ENCODE measurements at regions not wholly inside any gene's neighbourhood (a gene's known extent, or its start where the extent isn't known, plus 50 kb on each side); places are given as distances from the start of the nearest gene placed in this dataset.

DNA sequence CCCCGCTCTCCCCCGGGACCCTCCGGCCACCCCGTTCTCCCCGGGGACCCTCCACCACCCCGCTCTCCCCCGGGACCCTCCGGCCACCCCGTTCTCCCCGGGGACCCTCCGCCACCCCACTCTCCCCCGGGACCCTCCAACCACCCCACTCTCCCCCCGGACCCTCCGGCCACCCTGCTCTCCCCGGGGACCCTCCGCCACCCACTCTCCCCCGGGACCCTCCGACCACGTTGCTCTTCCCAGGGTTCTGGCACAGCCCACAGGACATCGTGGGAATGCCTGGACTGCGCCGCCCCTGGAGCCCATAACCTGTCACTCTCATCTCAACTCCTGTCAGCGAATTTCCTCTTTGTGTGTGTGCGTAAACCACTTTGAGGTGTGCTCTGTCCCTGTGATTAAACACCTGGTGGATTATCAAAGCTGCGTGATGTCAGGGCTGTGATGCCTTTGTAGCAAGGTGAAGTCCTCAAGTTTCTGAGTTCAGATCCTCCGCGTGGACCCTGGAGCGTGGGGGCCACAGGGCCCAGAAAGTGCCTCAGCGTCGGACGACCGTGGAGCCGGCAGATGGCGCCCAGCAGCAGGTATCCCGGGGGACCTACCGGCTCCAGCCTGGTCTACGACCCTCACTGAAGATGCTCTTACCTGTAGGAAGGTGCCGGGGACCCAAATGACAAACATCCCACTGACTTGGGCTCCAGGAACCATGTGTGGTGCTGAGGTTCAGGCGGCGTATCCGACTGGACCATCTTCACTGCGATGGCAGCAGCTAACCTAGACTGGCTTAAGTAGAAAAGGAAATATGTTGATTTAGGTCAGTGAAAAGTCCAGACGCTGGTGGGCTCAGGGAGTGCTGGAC is 63.2 kb upstream of the GALNT9 start:
- no peak for DNase-seq

GRCh38 chr12:132391326-132392041 is 62.1 kb upstream of the GALNT9 start:
- no peak for DNase-seq

DNA sequence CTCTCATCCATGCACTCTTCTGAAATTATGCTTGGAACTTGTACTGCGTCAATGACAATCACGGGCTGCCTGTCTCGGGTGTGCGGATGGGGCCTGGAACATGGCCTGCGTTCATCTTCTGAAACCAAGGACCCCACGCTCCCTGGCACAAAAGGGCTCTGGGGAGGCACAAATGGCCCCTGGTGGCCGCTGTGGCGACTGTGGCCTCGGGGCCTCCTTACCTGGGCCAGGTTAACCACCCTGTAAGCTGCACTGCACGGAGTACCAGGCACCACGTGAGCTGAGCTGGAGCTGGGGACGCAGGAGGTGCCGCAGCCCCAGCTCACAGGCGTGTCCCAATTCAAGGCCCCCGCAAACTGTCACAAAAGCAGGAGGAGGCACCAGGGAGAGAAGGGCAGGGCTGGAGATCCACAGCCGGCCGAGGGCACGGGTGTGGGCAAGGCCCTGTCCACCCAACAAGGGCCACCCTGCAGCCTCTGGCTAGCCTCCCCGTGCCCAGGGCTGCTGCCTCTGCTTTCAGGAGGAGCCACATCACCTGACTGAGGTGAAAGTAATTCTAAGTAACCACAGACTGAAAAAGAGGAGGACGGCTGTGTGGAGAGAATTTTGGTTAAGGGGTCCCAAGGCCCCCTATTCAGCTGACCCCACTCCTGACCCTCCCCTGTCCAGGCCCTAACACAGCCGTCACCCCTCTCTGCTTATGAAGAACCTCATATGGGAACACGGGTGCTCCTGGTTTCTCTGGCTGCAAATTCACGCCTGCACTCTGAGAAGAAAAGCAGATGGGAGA is 61.1 kb upstream of the GALNT9 start:
- no peak for DNase-seq

DNA sequence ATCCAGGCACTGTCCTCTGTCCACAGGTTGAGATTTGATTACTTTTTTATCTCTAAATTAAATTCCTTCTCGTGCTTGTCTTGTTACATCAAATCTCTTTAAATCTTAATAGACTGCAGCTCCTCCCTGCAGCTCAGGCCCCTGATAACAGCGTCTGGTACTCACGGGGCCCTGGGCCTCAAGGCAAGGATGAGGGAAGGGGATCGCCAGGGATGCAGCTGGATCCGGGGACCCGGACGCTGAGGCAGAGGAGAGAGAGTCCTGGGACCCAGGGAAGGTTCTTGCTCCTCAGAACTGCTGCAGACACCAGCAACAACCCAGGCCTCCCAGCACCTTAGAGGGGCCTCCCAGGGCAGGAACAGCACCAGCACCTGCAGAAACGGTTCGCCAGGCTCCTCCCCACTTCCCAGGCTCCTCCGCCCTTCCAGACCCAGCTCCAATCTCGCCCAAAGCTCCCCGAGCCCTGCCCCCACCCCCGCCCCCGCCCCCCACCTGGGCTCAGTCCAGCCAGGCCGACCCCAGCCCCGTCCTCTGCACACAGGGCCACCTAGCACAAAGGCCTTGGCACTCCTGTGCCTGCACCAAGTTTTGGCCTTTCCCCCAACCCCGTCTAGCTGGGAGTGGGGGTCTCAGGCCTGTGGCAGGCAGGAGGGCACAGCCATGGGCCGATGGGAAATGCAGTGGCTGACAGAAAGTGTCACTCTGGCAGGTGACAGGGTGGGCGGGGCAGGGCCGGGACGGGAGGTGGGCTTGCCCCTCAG is 60.3 kb upstream of the GALNT9 start:
- DNase-seq, result no peak

DNA sequence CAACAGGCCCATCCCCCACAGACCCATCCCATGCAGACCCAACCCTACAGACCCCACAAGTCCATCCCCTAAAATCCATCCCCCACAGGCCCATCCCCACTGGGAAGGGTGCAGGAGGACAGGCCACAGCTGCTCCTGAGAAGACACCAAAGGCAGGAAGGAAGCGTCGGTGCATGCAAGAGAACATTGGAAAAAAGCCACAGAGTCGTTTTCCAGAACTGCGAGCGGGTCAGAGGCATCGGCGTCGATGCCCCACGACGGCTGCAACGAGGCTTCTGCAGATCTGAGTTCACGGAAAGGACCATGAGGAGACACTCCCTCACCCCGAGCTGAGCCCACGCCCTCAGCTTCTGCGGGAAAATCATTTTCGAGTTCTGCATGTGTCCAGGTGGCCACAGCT is 59.6 kb upstream of the GALNT9 start:
- DNase-seq, result no peak

DNA sequence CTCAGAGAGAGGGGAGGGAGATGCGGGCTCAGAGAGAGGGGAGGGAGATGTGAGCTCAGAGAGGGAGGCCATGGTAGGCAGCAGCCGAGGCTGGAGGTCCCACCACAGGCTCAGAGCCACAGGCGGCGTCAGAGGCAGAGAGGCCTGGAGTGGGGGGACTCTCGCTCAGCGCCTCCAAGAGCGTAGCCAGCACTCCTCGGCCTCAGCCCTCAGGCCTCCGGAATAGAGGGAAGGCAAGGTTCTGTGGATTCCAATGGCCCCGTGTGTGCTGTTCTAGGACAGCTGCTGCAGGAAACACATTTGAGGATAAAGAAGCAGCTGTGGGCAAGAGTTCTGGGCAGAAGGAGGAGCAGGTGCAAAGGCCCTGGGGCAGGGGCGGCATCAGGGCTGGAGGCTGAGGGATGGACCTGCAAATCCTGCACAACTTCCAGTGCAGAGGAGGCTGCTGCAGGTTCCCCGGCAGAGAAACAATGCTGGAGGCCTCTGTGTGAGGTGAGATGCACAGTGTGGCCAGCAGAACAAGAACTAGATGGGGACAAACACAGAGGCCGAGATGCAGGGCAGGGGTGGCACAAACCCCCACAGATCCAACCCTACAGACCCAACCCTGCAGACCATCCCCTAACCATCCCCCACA is 59.1 kb upstream of the GALNT9 start:
- no peak for DNase-seq

DNA sequence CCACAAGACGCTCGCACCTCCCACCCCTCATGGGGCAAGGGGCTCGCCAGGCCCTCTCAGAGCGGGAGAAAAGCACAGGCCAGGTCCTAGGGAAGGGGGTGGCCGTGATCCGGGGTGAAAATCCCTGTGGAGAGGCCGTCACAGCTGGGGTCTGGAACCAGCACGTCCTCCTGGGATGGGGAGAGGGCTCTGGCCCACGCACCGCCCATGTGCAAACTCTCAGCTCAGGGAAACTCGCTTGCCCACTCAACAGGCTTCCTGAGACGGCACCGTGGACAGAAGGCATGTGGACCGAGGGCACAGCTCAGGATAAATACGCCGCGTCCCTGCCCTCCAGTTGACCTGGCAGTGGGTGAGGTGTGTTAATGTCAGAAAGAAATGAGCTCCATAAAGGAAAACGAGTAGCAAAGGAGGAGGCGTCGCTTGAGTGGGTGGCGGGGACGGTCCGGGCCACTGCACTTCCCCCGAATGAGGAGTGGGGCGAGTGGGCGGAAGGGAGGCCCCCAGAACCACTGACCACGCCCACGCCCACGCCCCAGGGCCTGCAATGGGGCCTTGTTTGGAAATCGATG is 57.6 kb upstream of the GALNT9 start:
- no peak for DNase-seq

DNA sequence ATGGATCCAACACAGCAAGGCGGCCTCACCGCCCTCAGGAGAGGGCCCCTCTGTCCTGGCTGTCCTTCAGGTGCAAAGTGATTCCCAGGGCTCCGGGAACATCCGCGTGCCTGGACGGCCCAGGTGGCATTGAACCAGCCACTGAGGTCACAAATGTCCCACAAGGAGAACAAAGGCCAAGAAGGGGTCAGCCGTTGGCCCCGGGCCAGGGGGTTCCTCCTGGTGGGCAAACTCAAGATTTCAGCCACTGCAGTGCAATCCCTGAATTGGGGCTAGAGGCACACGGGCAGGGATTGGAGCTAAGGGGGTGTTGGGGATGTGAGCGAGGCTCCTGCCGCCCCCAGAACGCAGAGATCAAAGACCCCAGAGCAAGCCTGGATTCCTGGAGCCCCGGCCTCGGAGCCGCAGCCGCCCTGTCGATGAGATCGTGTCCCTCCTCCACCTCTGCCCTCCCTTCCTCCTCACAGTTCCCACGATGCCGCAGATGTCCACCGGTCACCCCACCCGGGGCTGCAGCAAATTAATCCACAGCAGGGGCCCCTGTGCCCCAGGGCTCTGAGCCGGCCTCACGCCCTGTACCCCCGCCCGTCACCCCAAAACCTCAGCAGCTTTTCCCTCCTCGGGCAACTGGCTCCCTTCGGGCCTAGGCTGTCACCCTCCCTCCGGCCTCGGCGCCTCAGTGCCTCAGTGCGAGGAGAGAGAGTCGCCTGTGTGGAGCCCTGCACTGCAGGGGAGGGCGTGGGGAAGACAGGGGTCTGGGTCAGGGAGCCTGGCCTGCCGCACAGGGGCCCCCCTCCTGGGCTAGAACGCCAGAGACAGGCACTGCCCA is 56.7 kb upstream of the GALNT9 start:
- no peak for DNase-seq

GRCh38 chr12:132384916-132385774 is 55.8 kb upstream of the GALNT9 start:
- DNase-seq, result no peak

GRCh38 chr12:132380641-132381040 is 51.3 kb upstream of the GALNT9 start:
- no peak for DNase-seq

DNA sequence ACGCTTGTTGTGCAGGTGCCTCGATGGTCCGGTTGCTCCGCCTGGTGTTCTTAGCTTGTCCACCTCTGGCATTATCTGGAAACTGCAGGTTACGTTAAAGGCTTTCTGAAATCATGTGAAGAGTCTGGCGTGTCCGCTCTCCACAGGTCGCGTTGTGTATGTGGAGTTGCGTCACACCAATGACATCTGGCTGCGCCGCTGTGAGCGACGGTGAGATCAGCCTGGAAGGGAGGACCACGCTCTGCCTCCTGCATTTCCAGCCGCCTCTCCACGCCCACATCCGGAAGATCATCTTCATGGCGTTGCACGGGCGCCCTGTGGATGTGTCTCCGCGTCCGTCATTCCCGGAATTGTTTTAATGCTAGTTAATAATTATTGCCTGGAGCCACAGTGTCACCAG is 50.6 kb upstream of the GALNT9 start:
- no peak for DNase-seq

GRCh38 chr12:132379576-132379975 is 50.2 kb upstream of the GALNT9 start:
- no peak for DNase-seq
